HepG2 (cell line): ENCODE measurements at regions not wholly inside any gene's neighbourhood (a gene's known extent, or its start where the extent isn't known, plus 50 kb on each side); places are given as distances from the start of the nearest gene placed in this dataset.

Experiments
- ATAC-seq: fragments of 200-7000 bp; cut with Tn5 transposase; 3 replicates; pipeline ENCODE4 v1.9.1; 2020; ENCODE audit warnings: mild to moderate bottlenecking, moderate library complexity
- BruUV-seq: library from RNA; stranded (reverse); fragments of 400-500 nt; replicated peaks from 2 replicates; lab custom pipeline; 2021; lab: Mats Ljungman, UMichigan
- CTCF ChIA-PET: fragments of 300-600 bp; formaldehyde crosslinking; extraction: SDS; loops from one replicate; lab custom pipeline; 2021; ENCODE audit warnings: low total read pairs, inconsistent platforms, low intra/inter-chr PET ratio; lab: Yijun Ruan, JAX
- POLR2A ChIA-PET: fragments of 350-600 bp; sonication (Branson Sonifier 250); formaldehyde crosslinking; loops from one replicate; lab custom pipeline; 2020; ENCODE audit warnings: antibody characterized with exemption, inconsistent platforms; lab: Yijun Ruan, JAX
- DNase-seq: peaks from one replicate; pipeline ENCODE4 v3.0.0-alpha.2; 2015; ENCODE audit warnings: low spot score
- FAIRE-seq: peaks from 3 replicates; lab custom pipeline; 2011; peaks lifted over from hg19 to GRCh38; lab: Jason Lieb, UNC
- H2AFZ ChIP-seq: one replicate; pipeline ENCODE4 v1.6.1; 2011; ENCODE audit warnings: low read length, inconsistent platforms
- H3K27ac ChIP-seq: fragments of 300-600 bp; 3 replicates; pipeline ENCODE4 v1.8.0; 2011; ENCODE audit warnings: mixed run types, mild to moderate bottlenecking, mixed read lengths, low read length, inconsistent platforms; ENCODE audit not compliant: insufficient read depth; ENCODE audit errors: extremely low read length
- H3K27me3 ChIP-seq, 2 experiments: fragments of 200-600 bp in 1 of 2; 2 replicates in 1 of 2; 3 replicates in 1 of 2; pipeline versions ENCODE4 v1.6.0 to v1.8.0; 2011; ENCODE audit warnings: low read length in 2 of 2, mild to moderate bottlenecking in 2 of 2, moderate library complexity in 2 of 2, inconsistent platforms in 1 of 2; ENCODE audit not compliant: insufficient read depth in 2 of 2, control insufficient read depth in 1 of 2
- H3K36me3 ChIP-seq, 2 experiments: fragments of 200-600 bp in 1 of 2; replicated peaks in 1 of 2; 2 replicates in 1 of 2; 3 replicates in 1 of 2; pipeline versions ENCODE4 v1.5.1 to v1.8.0; 2011; ENCODE audit warnings: low read length in 2 of 2, inconsistent platforms in 1 of 2; ENCODE audit not compliant: insufficient read depth in 2 of 2, control insufficient read depth in 1 of 2
- H3K4me1 ChIP-seq: 2 replicates; pipeline ENCODE4 v1.5.1; 2012; ENCODE audit warnings: low read length, inconsistent platforms; ENCODE audit not compliant: insufficient read depth
- H3K4me2 ChIP-seq: 2 replicates; pipeline ENCODE4 v1.6.0; 2011; ENCODE audit warnings: low read depth, low read length, inconsistent platforms
- H3K4me3 ChIP-seq, 3 experiments: fragments of 200-600 bp in 1 of 3; sonication (generic), shearing (Covaris generic) in 1 of 3; replicated peaks in 1 of 3; 2 replicates each; pipeline ENCODE4 v1.5.1; 2011 to 2016; ENCODE audit warnings: low read length in 3 of 3, inconsistent platforms in 2 of 3, low read depth in 2 of 3, mild to moderate bottlenecking in 2 of 3, control low read depth in 1 of 3, mixed read lengths in 1 of 3; ENCODE audit not compliant: insufficient read depth in 1 of 3
- H3K79me2 ChIP-seq: one replicate; pipeline ENCODE4 v1.6.1; 2011; ENCODE audit warnings: low read length, inconsistent platforms; ENCODE audit not compliant: insufficient read depth
- H3K9ac ChIP-seq: 2 replicates; pipeline ENCODE4 v1.6.0; 2011; ENCODE audit warnings: mild to moderate bottlenecking, low read depth, low read length, inconsistent platforms; ENCODE audit not compliant: insufficient read depth
- H3K9me3 ChIP-seq: 2 replicates; pipeline ENCODE4 v1.5.1; 2012; ENCODE audit warnings: mild to moderate bottlenecking, low read length
- H4K20me1 ChIP-seq: 2 replicates; pipeline ENCODE4 v1.6.0; 2011; ENCODE audit warnings: inconsistent platforms, mild to moderate bottlenecking, low read length, moderate library complexity; ENCODE audit not compliant: insufficient read depth
- ARID5B ChIP-seq: IDR thresholded peaks from 2 replicates; pipeline ENCODE4 v1.4.0; 2020; ENCODE audit warnings: mild to moderate bottlenecking, missing genetic modification reagents
- GFI1 ChIP-seq: sonication (generic); formaldehyde crosslinking; IDR thresholded peaks from 2 replicates; pipeline ENCODE4 v1.5.0; 2020; ENCODE audit warnings: missing genetic modification reagents, mild to moderate bottlenecking, borderline replicate concordance
- HOMEZ ChIP-seq: IDR thresholded peaks from 2 replicates; pipeline ENCODE4 v1.6.1; 2016; ENCODE audit warnings: low read depth
- JARID2 ChIP-seq: sonication (generic); formaldehyde crosslinking; IDR thresholded peaks from 2 replicates; pipeline ENCODE4 v1.8.1; 2023; ENCODE audit warnings: missing genetic modification reagents, inconsistent platforms; ENCODE audit not compliant: insufficient replicate concordance
- JDP2 ChIP-seq: sonication (generic); formaldehyde crosslinking; IDR thresholded peaks from 2 replicates; pipeline ENCODE4 v1.8.1; 2022; ENCODE audit warnings: missing genetic modification reagents, borderline replicate concordance
- MATR3 ChIP-seq: sonication (generic); formaldehyde crosslinking; IDR thresholded peaks from 2 replicates; pipeline ENCODE4 v1.4.0; 2020; ENCODE audit warnings: missing genetic modification reagents
- MYNN ChIP-seq: sonication (generic); formaldehyde crosslinking; IDR thresholded peaks from 2 replicates; pipeline ENCODE4 v1.4.0; 2020; ENCODE audit warnings: mild to moderate bottlenecking, low read depth, missing genetic modification reagents
- SIX1 ChIP-seq: sonication (generic); formaldehyde crosslinking; IDR thresholded peaks from 2 replicates; pipeline ENCODE4 v1.4.0; 2020; ENCODE audit warnings: missing genetic modification reagents, borderline replicate concordance
- SNRNP70 ChIP-seq: fragments of 200-400 bp; formaldehyde crosslinking; IDR thresholded peaks from 2 replicates; pipeline ENCODE4 v1.6.1; 2017; ENCODE audit warnings: mild to moderate bottlenecking, low read depth, low read length, moderate library complexity
- TSC22D2 ChIP-seq: sonication (generic); formaldehyde crosslinking; IDR thresholded peaks from 2 replicates; pipeline ENCODE4 v1.5.1; 2020; ENCODE audit warnings: missing genetic modification reagents, mild to moderate bottlenecking, borderline replicate concordance
- YY1 ChIP-seq: IDR thresholded peaks from 2 replicates; pipeline ENCODE4 v1.6.1; 2011; ENCODE audit warnings: low read length, low read depth, moderate library complexity, mild to moderate bottlenecking; ENCODE audit not compliant: insufficient read depth, insufficient replicate concordance
- ZEB1 ChIP-seq: IDR thresholded peaks from 2 replicates; pipeline ENCODE4 v1.6.1; 2012; ENCODE audit warnings: mild to moderate bottlenecking, low read depth, inconsistent platforms; ENCODE audit not compliant: insufficient replicate concordance
- ZNF512B ChIP-seq: sonication (generic); formaldehyde crosslinking; IDR thresholded peaks from 2 replicates; pipeline ENCODE4 v1.5.1; 2020; ENCODE audit warnings: missing genetic modification reagents, mild to moderate bottlenecking, borderline replicate concordance
- ZNF580 ChIP-seq: IDR thresholded peaks from 2 replicates; pipeline ENCODE4 v1.6.1; 2016; ENCODE audit warnings: low read depth, borderline replicate concordance
- ZNF781 ChIP-seq: sonication (generic); formaldehyde crosslinking; IDR thresholded peaks from 2 replicates; pipeline ENCODE4 v1.5.1; 2020; ENCODE audit warnings: borderline replicate concordance, mild to moderate bottlenecking, missing genetic modification reagents; ENCODE audit errors: not compliant biosample characterization
- ZSCAN30 ChIP-seq: sonication (generic); formaldehyde crosslinking; IDR thresholded peaks from 2 replicates; pipeline ENCODE4 v1.5.0; 2020; ENCODE audit warnings: mild to moderate bottlenecking, missing genetic modification reagents
- WGBS: methylation state at CpG from one replicate; pipeline ENCODE4 v1.1.6; 2017; ENCODE audit warnings: low lambda C conversion rate; 5-methylcytosine and 5-hydroxymethylcytosine counted together
- in situ Hi-C: cut with HindIII; loops from 2 replicates; pipeline ENCODE4 v1.10.0; 2017; ENCODE audit warnings: low pct_unique_long_range_greater_than_20kb; ENCODE audit not compliant: extremely low pct_ligation_motif_present
- intact Hi-C: fragments of 100-400 bp; cut with micrococcal nuclease; formaldehyde crosslinking; loops from one replicate; pipeline ENCODE4 v1.10.0; 2022; ENCODE audit not compliant: unreplicated experiment

GRCh38 chr13:112251930-112252585 lies 124.1 kb upstream of the SPACA7 start:
- no peak for ATAC-seq
- ChIA-PET POLR2A (no interaction called here), CTCF (no interaction called here)
- H3K79me2 ChIP-seq, result no peaks in the 10 kb centered on the region
- H3K4me1 ChIP-seq, result no peaks in the 10 kb centered on the region
- H3K27ac ChIP-seq, result no peak overlapping the region
- no TSS peak for BruUV-seq
- peaks cover 12 to 86% of the 10 kb centered on the region in 2 experiments; a peak in 3 of 5 replicates for H3K27me3 ChIP-seq
- H2AFZ ChIP-seq, result no peak overlapping the region
- H3K36me3 ChIP-seq, result no peaks in the 10 kb centered on the region
- H3K4me2 ChIP-seq, result no peak overlapping the region
- intact Hi-C loops, result no loop called here
- H3K9ac ChIP-seq, result no peak overlapping the region
- 5% methylated on average over 21 of the region's 27 CpGs for WGBS
- no peak for DNase-seq
- in situ Hi-C loops, result no loop called here
- H4K20me1 ChIP-seq, result peaks cover 5% of the 10 kb centered on the region; the same call in 1 of the 2 replicates
- no peaks in the 10 kb centered on the region for H3K9me3 ChIP-seq
- H3K4me3 ChIP-seq, result no peak overlapping the region
- FAIRE-seq, result no peak
- no peak for TF ChIP-seq HOMEZ (CRISPR knock-in tag)
- no peak for TF ChIP-seq JARID2 (CRISPR knock-in tag)
- TF ChIP-seq ZNF781 (CRISPR knock-in tag), result no peak
- no peak for TF ChIP-seq MYNN (CRISPR knock-in tag)
- TF ChIP-seq ZNF512B (CRISPR knock-in tag), result no peak
- TF ChIP-seq JDP2 (CRISPR knock-in tag), result no peak
- TF ChIP-seq TSC22D2, result no peak
- no peak for TF ChIP-seq ZNF580 (CRISPR knock-in tag)
- no peak for TF ChIP-seq YY1
- TF ChIP-seq SNRNP70, result no peak
- TF ChIP-seq MATR3, result no peak
- TF ChIP-seq GFI1 (CRISPR knock-in tag), result no peak
- no peak for TF ChIP-seq ZEB1
- no peak for TF ChIP-seq ARID5B (CRISPR knock-in tag)
- TF ChIP-seq ZSCAN30, result no peak
- no peak for TF ChIP-seq SIX1 (CRISPR knock-in tag)
